Neural cell (in vitro differentiated cells): ENCODE measurements at regions not wholly inside any gene's neighbourhood (a gene's known extent, or its start where the extent isn't known, plus 50 kb on each side); places are given as distances from the start of the nearest gene placed in this dataset.

ENCODE experiments used
- CTCF ChIP-seq: fragments of 450-650 bp; IDR thresholded peaks from 2 replicates; pipeline ENCODE4 v1.5.1; 2014; ENCODE audit warnings: antibody characterized with exemption, mild to moderate bottlenecking, moderate library complexity; ENCODE audit not compliant: poor library complexity, severe bottlenecking
- EP300 ChIP-seq: fragments of 450-650 bp; conservative IDR thresholded peaks from 2 replicates; pipeline ENCODE4 v1.6.1; 2014; ENCODE audit warnings: antibody characterized with exemption, mild to moderate bottlenecking, moderate library complexity; ENCODE audit not compliant: poor library complexity, severe bottlenecking
- POLR2AphosphoS5 ChIP-seq: IDR thresholded peaks from 2 replicates; pipeline ENCODE4 v1.6.1; 2012
- RAD21 ChIP-seq: fragments of 450-650 bp; conservative IDR thresholded peaks from 2 replicates; pipeline ENCODE4 v1.6.1; 2014; ENCODE audit warnings: antibody characterized with exemption, mild to moderate bottlenecking, moderate library complexity
- REST ChIP-seq: IDR thresholded peaks from 2 replicates; pipeline ENCODE4 v1.6.1; 2012; ENCODE audit warnings: borderline replicate concordance
- SMC3 ChIP-seq: fragments of 450-650 bp; conservative IDR thresholded peaks from 2 replicates; pipeline ENCODE4 v1.6.1; 2014; ENCODE audit warnings: antibody characterized with exemption, mild to moderate bottlenecking, moderate library complexity; ENCODE audit not compliant: poor library complexity

GRCh38 chr2:52312486-52312885 is 1280.6 kb upstream of the NRXN1 start:
- TF ChIP-seq SMC3 (no peak), CTCF (no peak), EP300 (no peak), RAD21 (no peak), POLR2AphosphoS5 (no peak), REST (no peak)
